ENCODE measurements at regions not wholly inside any gene's neighbourhood (a gene's known extent, or its start where the extent isn't known, plus 50 kb on each side); places are given as distances from the start of the nearest gene placed in this dataset.

GRCh38 chr15:66883284-66883911, 181.4 kb downstream of the SMAD6 start (continued):
- TF ChIP-seq ETV6 (conservative IDR thresholded peaks at IDR 0.05 in 1 of 2, IDR thresholded peaks at IDR 0.05 in 1 of 2; ENCODE audit: borderline replicate concordance in 1 of 2, low read depth in 1 of 2) = no peak
- TF ChIP-seq SMC3 (IDR thresholded peaks at IDR 0.05; ENCODE audit: borderline replicate concordance, low read length) = no peak

- Histone ChIP-seq H3K9ac (ENCODE audit: control insufficient read depth, insufficient read depth, low read length) (no peak overlapping the region), H3K4me1 (ENCODE audit: control insufficient read depth, insufficient read depth, low read length) (no peaks in the 10 kb centered on the region), H3K9me3 (replicated peaks; ENCODE audit: control insufficient read depth, insufficient read depth, low read length) (no peaks in the 10 kb centered on the region), H2AFZ (ENCODE audit: control insufficient read depth, low read depth, low read length) (no peak overlapping the region), H3K4me3 (no peak overlapping the region), H3K79me2 (ENCODE audit: control insufficient read depth, insufficient read depth, low read length) (no peaks in the 10 kb centered on the region), H3K4me2 (ENCODE audit: control insufficient read depth, insufficient read depth) (no peak overlapping the region), H4K20me1 (ENCODE audit: control insufficient read depth, insufficient read depth) (no peaks in the 10 kb centered on the region), H3K36me3 (ENCODE audit: control insufficient read depth in 2 of 2, insufficient read depth in 2 of 2, low read length in 1 of 2) (no peaks in the 10 kb centered on the region), H3K27me3 (replicated peaks in 1 of 2; ENCODE audit: control insufficient read depth in 2 of 2, insufficient read depth in 2 of 2, low read length in 1 of 2) (peaks cover 0 to 4% of the 10 kb centered on the region in 2 experiments; a peak in 3 of 4 replicates), H3K27ac (ENCODE audit: control insufficient read depth, insufficient read depth) (no peak overlapping the region)
- TF ChIP-seq NBN (IDR thresholded peaks at IDR 0.05) (no peak), HSF1 (IDR thresholded peaks at IDR 0.05; ENCODE audit: low read depth, low read length) (no peak), YY1 (IDR thresholded peaks at IDR 0.05; ENCODE audit: low read depth, low read length) (no peak), RB1 (IDR thresholded peaks at IDR 0.05; ENCODE audit: borderline replicate concordance) (no peak), PRDM15 (CRISPR knock-in tag; IDR thresholded peaks at IDR 0.05) (no peak), NFYB (IDR thresholded peaks at IDR 0.05; ENCODE audit: insufficient read depth, low read depth, low read length) (no peak), NFXL1 (IDR thresholded peaks at IDR 0.05; ENCODE audit: borderline replicate concordance) (no peak), NR2F1 (conservative IDR thresholded peaks at IDR 0.05) (no peak), FOXK2 (IDR thresholded peaks at IDR 0.05) (no peak), TAF1 (IDR thresholded peaks at IDR 0.05; ENCODE audit: borderline replicate concordance, low read depth, low read length) (no peak)
- CTCF ChIA-PET = no interaction called here
- RAD21 ChIA-PET (ENCODE audit: unreplicated experiment) = no interaction called here
- in situ Hi-C loops (cut with MboI) = no loop called here
- intact Hi-C loops (cut with micrococcal nuclease; ENCODE audit: unreplicated experiment) = no loop called here
- no peak for DNase-seq (ENCODE audit: low read depth, low spot score)
- ATAC-seq = no peak
- FAIRE-seq = no peak
- SMC1A ChIA-PET (ENCODE audit: uncharacterized antibody, unreplicated experiment) = no interaction called here
- no TSS peak for BruUV-seq (replicated peaks)
- POLR2A ChIA-PET = interaction anchor here (0.6 kb wide), 1 partner anchor 1319 kb away, joined by 4 read pairs; no protein-coding TSS in a partner anchor
- 23% methylated on average over 8 of the region's 8 CpGs for WGBS (ENCODE audit: insufficient coverage, insufficient replicate concordance, low lambda C conversion rate, missing lambda C conversion rate)
Measured at GRCh38 chr15:66884115-66884622, 181.2 kb upstream of the SMAD3 start.
